ENCODE measurements at regions not wholly inside any gene's neighbourhood (a gene's known extent, or its start where the extent isn't known, plus 50 kb on each side); places are given as distances from the start of the nearest gene placed in this dataset.

DNA sequence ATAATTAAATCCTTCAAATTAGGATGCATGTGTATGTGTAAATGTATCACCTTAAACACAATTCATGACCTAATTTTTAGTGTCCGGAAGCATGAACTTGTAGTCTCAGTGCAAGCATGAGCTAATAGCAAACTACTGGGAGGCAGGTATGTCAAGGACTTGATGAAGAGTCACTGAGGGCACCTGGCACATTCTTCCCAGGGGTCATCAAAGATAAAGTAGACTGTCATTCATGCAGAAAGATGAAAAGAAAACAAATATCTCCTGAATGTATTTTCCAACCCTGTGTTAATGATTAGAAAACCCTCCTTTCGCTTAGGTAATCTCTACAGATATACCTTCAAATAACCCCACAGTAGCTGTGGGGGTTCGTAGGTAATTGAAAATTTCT is 234.9 kb downstream of the SOCS6 start (continued):
- TF ChIP-seq NR2F1 (CRISPR knock-in tag; IDR thresholded peaks at IDR 0.05): peak in 1 of 2 experiments; percentile 45; a peak in 2 of 4 replicates
- peak; percentile 42; the same call in 1 of the 2 replicates for TF ChIP-seq NR2F2 (IDR thresholded peaks at IDR 0.05; ENCODE audit: borderline replicate concordance, low read depth)
- TF ChIP-seq HNF4A (CRISPR knock-in tag; IDR thresholded peaks at IDR 0.05): 0 out of 2 replicates have a peak, but pooled peaks have one; percentile 7
- TF ChIP-seq AGO2 (optimal IDR thresholded peaks at IDR 0.05; ENCODE audit: low read depth, low read length): no peak
- peak; percentile 32; the same call in 1 of the 2 replicates for TF ChIP-seq THRA (CRISPR knock-in tag; IDR thresholded peaks at IDR 0.05; ENCODE audit: borderline replicate concordance)
- TF ChIP-seq ESRRA (CRISPR knock-in tag; IDR thresholded peaks at IDR 0.05; ENCODE audit: low read depth): no peak
- TF ChIP-seq, protein P1, sequence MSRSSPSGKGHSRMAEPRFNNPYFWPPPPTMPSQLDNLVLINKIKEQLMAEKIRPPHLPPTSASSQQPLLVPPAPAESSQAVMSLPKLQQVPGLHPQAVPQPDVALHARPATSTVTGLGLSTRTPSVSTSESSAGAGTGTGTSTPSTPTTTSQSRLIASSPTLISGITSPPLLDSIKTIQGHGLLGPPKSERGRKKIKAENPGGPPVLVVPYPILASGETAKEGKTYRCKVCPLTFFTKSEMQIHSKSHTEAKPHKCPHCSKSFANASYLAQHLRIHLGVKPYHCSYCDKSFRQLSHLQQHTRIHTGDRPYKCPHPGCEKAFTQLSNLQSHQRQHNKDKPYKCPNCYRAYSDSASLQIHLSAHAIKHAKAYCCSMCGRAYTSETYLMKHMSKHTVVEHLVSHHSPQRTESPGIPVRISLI (CRISPR knock-in tag; IDR thresholded peaks at IDR 0.05; ENCODE audit: borderline replicate concordance): no peak
- no peak for TF ChIP-seq SOX6 (IDR thresholded peaks at IDR 0.05)
- TF ChIP-seq SOX6 (CRISPR knock-in tag; IDR thresholded peaks at IDR 0.05): peak; percentile 36; the same call in 1 of the 2 replicates
- TF ChIP-seq TCF7 (IDR thresholded peaks at IDR 0.05; ENCODE audit: low read depth): peak; percentile 62
- TF ChIP-seq FOXA1 (IDR thresholded peaks at IDR 0.05): no peak
- 0 out of 2 replicates have a peak, but pooled peaks have one; percentile 16 for TF ChIP-seq FOXA1 (CRISPR knock-in tag; IDR thresholded peaks at IDR 0.05)
- TF ChIP-seq MIER3 (CRISPR knock-in tag; IDR thresholded peaks at IDR 0.05; ENCODE audit: borderline replicate concordance): no peak
- peak; percentile 42; the same call in 1 of the 2 replicates for TF ChIP-seq ARID5B (CRISPR knock-in tag; IDR thresholded peaks at IDR 0.05)
- peak; percentile 67 for TF ChIP-seq TEAD3 (CRISPR knock-in tag; optimal IDR thresholded peaks at IDR 0.05; ENCODE audit: borderline replicate concordance)

Data from HepG2 (cell line).